ENCODE measurements at regions not wholly inside any gene's neighbourhood (a gene's known extent, or its start where the extent isn't known, plus 50 kb on each side); places are given as distances from the start of the nearest gene placed in this dataset.

DNA sequence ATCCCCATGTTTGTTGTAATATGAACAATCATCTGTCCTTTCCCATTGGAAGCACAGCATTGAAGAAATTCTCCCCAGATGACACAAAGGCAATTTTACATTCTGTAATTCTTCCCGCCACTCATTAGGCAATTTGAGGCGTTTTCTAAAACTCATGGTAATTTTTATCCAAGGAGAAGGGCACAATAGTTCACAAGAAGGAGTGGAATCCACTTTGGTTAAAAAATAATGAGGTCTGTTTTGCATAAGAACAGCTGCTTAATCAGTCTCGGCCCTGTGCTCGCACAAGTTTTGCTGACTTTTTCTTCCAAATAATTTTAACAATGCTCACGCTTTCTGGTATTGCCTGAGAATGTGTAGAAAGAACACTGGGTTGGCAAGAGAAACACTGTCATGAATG, 94.0 kb downstream of the CAVIN4 start:
- no peaks in the 10 kb centered on the region for H3K9me3 ChIP-seq
- intact Hi-C loops (cut with DNase I; ENCODE audit: low total_unique reads), result no loop called here
- H3K27me3 ChIP-seq, result no peaks in the 10 kb centered on the region
- TF ChIP-seq CTCF (IDR thresholded peaks at IDR 0.05) (no peak), POLR2AphosphoS5 (IDR thresholded peaks at IDR 0.05) (no peak), POLR2A (IDR thresholded peaks at IDR 0.05) (no peak)
- no peak for DNase-seq (ENCODE audit: low spot score in 2 of 2)
- H3K27ac ChIP-seq, result no peak overlapping the region
- H3K4me1 ChIP-seq, result no peaks in the 10 kb centered on the region
- H3K4me3 ChIP-seq, result no peak overlapping the region
- H3K36me3 ChIP-seq, result no peaks in the 10 kb centered on the region

GRCh38 chr9:100673249-100673648, 95.4 kb downstream of the CAVIN4 start:
- Histone ChIP-seq H3K27me3 (no peaks in the 10 kb centered on the region), H3K4me3 (no peak overlapping the region), H3K4me1 (no peaks in the 10 kb centered on the region), H3K36me3 (no peaks in the 10 kb centered on the region), H3K9me3 (no peaks in the 10 kb centered on the region), H3K27ac (no peak overlapping the region)
- no peak for DNase-seq (ENCODE audit: low spot score in 2 of 2)
- no peak for TF ChIP-seq POLR2AphosphoS5 (IDR thresholded peaks at IDR 0.05)
- TF ChIP-seq POLR2A (IDR thresholded peaks at IDR 0.05), result no peak
- no peak for TF ChIP-seq CTCF (IDR thresholded peaks at IDR 0.05)
- intact Hi-C loops (cut with DNase I; ENCODE audit: low total_unique reads), result no loop called here

DNA sequence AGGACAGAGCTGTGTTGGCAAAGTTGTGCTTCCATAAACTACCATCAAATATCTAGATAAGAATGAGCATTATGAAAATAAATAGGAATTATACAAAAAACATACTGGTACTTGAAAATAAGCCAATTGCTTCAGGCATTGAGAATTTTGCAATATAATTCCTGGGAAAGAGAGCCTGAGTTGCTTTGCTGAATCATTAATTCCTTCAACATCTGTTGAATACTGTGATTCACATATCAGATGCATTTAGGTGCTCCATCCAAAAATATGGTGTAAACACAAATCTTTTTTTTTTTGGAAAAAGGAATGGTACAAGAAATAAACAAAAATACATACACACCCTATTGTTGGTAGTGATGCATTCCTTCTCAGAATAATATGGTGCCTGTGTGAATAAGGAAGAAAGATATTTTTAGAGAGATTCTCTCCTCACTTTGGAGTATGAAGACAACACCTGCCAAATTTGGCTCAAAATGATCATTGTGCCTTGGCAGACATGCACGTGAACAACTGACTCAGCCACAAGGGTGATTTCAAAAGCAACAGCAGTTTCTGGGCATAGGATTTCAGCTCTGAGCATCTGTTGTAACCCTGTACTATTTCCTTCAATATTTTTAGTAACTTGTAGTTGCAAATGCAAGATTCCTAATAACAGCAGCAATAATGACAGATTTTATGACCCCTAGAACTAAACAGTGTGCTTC, 96.7 kb downstream of the CAVIN4 start:
- intact Hi-C loops (cut with DNase I; ENCODE audit: low total_unique reads), result no loop called here
- Histone ChIP-seq H3K27ac (no peak overlapping the region), H3K36me3 (no peaks in the 10 kb centered on the region), H3K27me3 (no peaks in the 10 kb centered on the region), H3K4me3 (no peak overlapping the region), H3K4me1 (no peaks in the 10 kb centered on the region), H3K9me3 (no peaks in the 10 kb centered on the region)
- no peak for TF ChIP-seq POLR2AphosphoS5 (IDR thresholded peaks at IDR 0.05)
- TF ChIP-seq CTCF (IDR thresholded peaks at IDR 0.05), result no peak
- no peak for TF ChIP-seq POLR2A (IDR thresholded peaks at IDR 0.05)
- DNase-seq (ENCODE audit: low spot score in 2 of 2), result no peak

DNA sequence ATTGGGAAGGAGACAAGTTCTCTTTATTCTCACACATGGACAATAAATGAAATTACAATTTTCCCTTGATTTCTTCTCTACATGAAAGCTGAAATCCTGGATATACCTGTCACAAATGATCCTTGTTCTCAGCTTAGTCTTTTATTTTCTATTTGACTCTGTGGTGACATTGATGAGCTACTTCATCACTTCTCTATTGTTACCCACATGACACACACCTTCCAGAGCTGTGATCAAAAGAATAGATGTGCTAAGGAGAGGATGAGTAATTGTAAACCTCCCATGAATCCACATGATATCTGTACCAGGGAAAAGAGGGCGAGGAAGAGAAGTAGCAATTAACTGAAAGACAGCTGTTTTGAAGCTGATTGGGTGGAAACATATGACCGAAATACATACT, 102.0 kb downstream of the CAVIN4 start:
- Histone ChIP-seq H3K27me3 (no peaks in the 10 kb centered on the region), H3K27ac (no peak overlapping the region), H3K4me3 (no peak overlapping the region), H3K4me1 (no peaks in the 10 kb centered on the region), H3K9me3 (no peaks in the 10 kb centered on the region), H3K36me3 (no peaks in the 10 kb centered on the region)
- intact Hi-C loops (cut with DNase I; ENCODE audit: low total_unique reads), result no loop called here
- DNase-seq (ENCODE audit: low spot score in 2 of 2), result no peak
- TF ChIP-seq POLR2AphosphoS5 (IDR thresholded peaks at IDR 0.05) (no peak), POLR2A (IDR thresholded peaks at IDR 0.05) (no peak), CTCF (IDR thresholded peaks at IDR 0.05) (no peak)

- intact Hi-C loops (cut with DNase I; ENCODE audit: low total_unique reads), result no loop called here
- DNase-seq (ENCODE audit: low spot score in 2 of 2), result no peak
- Histone ChIP-seq H3K27me3 (no peaks in the 10 kb centered on the region), H3K27ac (no peak overlapping the region), H3K4me3 (no peak overlapping the region), H3K9me3 (no peaks in the 10 kb centered on the region), H3K4me1 (no peaks in the 10 kb centered on the region), H3K36me3 (no peaks in the 10 kb centered on the region)
- no peak for TF ChIP-seq POLR2AphosphoS5 (IDR thresholded peaks at IDR 0.05)
Observed at GRCh38 chr9:100686420-100686819, 108.5 kb downstream of the CAVIN4 start.

- H3K4me1 ChIP-seq, result no peaks in the 10 kb centered on the region
- TF ChIP-seq POLR2A (IDR thresholded peaks at IDR 0.05) (no peak), CTCF (IDR thresholded peaks at IDR 0.05) (no peak), POLR2AphosphoS5 (IDR thresholded peaks at IDR 0.05) (no peak)
Observed at GRCh38 chr9:100689635-100690034, 111.8 kb downstream of the CAVIN4 start.

More at GRCh38 chr9:100689635-100690034, 111.8 kb downstream of the CAVIN4 start:
- Histone ChIP-seq H3K27me3 (no peaks in the 10 kb centered on the region), H3K4me3 (no peak overlapping the region), H3K9me3 (no peaks in the 10 kb centered on the region), H3K36me3 (no peaks in the 10 kb centered on the region), H3K27ac (no peak overlapping the region)
- intact Hi-C loops (cut with DNase I; ENCODE audit: low total_unique reads), result no loop called here
- DNase-seq (ENCODE audit: low spot score in 2 of 2), result no peak

Measured in breast epithelium (tissue), 4 donors.